Retina (tissue), 1 donor: ENCODE measurements at regions not wholly inside any gene's neighbourhood (a gene's known extent, or its start where the extent isn't known, plus 50 kb on each side); places are given as distances from the start of the nearest gene placed in this dataset.
A peak's percentile ranks its signal among the peaks of the same experiment; 100 is the strongest.

Experiments used
- DNase-seq: peaks from one replicate; pipeline ENCODE4 v3.0.0-alpha.2; 2016

DNA sequence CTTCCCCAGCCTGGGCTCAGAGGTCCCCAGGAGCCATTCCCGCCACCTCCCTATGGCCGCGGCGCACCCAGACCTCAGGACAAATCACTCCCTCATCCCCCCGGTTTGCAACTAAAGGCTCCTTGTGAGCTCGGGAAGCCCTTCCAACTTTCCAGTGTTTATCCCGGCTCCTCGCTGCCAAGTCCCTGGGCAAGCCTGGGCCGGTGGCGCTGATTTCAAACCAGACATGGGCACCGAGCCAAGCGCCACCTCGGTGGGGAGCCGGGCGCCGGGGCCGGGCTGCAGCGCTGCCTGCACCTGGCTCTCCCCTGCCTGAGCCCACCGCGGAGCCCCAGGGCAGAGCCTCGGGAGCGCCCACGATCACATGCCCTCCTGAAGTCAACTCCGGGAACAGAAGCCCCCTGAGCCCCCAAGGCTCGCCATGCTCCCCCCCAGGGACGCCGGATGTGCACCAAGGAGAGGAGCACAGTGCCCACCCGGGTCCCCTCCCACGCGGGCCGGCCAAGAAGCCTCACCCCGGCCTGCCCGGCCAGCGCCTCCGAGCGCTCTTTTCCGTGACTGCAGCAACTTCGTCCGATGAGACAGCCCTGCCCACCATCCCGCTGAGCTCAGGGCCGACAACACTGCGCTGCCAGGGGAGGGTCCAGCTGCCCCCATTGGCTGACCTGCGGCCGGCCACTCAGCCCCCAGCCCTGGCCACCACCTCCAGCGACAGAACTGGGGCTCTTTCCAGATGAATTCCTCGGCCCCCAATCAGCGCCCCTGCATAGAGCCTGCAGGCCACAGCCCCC is 50.0 kb downstream of the NCOR2 start:
- DNase-seq: peak; percentile 69

DNA sequence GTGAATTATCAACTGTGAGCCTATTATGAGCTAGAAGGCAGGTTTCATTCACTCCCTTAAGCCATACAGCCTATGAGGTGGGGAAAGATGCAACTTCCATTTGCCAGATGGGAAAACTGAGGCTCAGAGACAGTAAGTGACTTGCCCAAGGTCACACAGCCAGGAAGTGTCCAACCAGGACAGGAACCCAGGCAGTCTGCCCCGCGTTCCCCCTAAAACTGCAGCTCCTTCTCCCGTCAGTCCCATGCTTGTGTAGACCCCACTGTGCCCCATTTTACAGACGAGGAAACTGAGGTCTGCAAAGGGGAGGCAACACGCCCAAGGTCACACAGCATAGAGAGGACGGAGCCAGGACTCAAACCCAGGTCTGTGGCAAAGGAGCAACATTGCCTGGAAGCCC is 50.6 kb downstream of the NCOR2 start:
- no peak for DNase-seq

DNA sequence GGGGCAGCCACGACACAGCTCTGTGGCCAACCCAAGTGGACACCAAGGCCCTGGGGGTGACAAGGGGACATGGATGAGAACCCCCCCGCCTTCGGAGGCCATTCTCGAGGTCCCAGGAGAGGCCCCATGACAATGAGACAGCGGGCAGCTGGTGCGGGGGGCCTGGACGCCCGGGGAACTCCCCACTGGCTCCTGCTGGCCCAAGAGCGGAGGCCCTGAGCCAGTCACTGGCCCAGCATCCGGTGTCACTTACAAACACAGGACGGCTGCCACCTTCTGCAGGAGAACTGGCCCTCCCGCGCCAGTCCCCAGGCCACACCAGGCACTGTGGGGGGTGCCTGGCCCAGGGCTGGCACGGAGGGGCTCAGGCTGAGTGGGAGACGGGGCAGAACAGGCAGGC is 51.4 kb downstream of the NCOR2 start:
- DNase-seq: no peak

DNA sequence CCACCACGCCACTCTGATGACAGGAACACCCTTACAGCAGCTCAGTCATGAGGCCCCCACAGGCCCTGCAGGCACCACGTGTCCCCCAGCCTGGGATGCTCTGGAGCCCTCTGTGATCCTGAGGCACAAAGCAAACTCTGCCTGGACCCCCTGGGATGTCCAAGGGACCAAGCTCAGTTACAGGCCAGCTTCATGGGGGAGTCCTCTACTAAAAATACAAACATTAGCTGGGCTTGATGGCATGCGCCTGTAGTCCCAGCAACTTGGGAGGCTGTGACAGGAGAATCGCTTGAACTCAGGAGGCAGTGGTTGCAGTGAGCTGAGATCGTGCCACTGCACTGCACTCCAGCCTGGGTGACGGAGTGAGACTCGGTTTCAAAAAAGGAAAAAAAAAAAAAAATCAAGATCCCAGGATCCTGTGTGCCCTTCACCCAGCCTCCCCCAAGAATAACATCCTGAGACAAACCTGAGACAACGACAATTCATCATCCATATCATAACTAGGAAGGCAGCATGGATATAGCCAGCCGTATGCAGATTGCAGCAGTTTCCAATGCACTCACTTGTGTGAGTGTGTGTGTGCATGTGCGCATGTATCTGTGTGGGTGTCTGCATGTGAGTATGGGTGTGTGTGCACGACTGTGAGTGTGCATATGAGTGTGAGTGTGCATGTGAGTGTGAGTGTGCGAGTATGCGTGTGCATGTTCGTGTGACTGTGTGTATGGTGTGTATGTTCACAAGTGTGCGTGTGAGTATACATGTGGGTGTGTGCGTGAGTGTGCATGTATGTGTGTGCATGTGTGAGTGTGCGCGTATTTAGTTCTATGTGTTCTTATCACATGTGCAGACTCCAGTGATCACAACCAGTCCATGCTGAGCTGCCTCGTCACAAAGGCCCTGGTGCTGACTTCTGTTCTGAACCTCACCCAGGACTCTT is 52.1 kb downstream of the NCOR2 start:
- no peak for DNase-seq

DNA sequence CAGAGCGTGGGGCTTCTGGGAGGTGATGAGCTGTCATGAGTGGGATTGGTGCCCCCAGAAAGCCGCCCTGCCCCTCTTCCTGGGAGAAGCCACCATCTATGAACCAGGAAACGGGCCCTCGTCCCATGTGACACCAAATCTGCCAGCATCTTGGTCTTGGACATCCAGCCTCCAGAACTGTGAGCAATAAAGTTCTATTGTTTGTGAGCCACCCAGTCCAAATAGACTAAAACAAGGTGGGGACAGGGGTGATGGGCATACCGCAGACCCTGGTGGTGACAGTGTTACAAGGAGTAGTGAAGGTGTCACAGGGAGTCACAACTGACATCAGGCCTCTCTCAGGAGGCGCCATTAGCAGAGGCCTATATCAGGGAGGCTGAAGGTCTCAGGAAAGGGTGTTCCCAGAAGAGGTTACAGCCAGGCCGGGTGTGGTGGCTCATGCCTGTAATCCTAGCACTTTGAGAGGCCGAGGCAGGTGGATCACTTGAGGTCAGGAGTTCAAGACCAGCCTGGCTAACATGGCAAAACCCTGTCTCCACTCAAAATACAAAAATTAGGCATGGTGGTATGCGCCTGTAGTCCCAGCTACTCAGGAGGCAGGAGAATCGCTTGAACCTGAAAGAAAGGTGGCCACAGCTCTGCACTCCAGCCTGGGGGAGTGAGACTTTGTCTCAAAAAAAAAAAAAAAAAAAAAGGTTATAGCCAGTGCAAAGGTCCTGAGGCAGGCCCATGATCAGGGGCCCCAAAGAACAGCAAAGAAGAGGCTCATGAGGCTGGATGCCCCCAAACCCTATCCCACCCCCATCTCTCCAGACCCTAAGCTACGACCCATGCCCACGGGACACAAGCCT is 53.0 kb downstream of the NCOR2 start:
- DNase-seq: no peak

DNA sequence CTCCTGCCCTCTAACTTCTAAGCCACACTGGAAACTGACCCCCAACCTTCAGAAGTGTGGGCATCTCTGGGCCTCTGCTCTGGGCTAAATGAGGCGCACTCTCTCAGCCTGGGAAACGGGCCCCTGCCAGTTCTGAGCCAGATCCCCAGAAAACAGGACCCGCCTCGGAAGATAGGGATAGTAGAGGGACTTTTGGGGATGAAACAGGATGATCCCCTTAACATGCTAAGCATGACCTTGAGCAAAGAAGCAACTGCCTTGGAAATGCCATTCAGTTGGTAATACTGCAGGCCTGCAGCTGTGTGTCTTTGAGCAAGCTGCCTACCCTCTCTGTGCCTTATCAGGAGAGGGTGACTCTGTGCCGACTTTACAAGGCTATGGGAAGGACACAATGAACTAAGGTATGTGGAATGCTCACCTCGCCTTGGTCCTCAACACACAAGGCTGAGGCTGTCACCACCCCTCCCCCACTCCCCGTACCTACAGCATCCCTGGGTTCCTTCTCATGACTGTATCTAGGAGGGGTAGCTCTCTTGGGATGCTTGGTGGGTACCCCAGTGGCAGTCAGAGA is 54.0 kb downstream of the NCOR2 start:
- DNase-seq: no peak

DNA sequence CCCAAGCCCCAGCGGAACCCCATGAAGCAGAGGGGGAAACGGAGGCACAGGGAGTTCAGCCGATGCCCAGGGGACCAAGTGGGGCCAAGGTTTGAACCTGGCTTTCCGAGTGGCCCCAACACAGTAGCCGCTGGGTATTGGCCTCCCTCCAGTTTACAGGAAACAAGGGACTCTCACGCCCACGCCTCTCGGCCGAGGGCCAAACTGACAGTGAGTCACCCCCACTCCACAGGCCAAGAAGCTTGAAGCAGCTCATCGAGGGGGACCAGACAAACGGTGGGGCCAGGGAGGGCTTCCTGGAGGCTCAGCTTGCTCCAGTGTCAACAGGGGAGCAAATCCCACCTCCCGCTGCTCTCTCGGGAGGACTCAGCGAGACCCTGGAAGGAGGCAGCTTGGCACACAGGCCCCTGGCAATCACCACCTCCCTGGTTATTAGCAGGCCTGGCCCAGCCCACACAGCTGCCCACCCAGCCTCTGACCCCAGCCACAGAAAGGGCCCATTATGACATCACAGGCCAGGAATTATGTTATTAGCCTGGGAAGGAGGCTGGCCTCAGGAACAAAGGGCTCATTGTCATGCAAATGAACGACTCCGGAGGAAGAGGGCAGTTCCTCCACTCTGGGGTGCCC is 54.6 kb downstream of the NCOR2 start:
- peak; percentile 91 for DNase-seq

DNA sequence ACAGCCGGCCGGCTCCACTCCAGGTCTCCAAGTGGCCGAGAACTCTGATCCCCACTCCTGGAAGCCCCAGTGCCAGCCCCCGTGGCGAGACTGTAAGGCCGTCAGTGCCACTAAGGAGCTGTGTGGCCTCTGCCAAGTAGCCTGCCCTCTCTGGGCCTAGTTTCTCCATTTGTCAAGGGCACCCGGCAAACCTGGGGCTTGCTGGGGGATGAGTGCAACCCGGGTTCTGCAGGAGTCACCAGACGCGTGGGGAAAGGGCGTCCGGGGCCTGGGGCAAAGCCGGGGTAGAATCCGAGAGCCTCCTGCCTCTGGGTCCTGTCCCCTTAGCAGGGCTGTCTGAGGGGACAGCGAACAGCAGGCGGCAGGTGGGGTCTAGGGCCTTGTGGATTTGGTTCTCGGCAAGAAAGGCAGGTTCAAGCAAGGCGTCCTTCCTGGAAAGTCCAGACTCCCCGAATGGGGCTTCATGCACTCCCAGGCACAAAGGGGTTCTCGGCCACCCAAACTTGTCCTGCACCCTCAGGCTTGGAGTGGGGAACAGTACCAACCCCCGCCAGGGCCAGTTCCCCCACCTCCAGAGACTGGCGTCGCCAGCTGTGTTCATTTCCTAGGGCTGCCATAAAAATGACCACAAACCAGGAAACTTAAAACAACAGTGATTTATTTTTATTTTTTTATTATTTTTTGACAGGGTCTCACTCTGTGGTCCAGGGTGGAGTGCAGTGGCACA is 56.0 kb downstream of the NCOR2 start:
- DNase-seq: no peak

DNA sequence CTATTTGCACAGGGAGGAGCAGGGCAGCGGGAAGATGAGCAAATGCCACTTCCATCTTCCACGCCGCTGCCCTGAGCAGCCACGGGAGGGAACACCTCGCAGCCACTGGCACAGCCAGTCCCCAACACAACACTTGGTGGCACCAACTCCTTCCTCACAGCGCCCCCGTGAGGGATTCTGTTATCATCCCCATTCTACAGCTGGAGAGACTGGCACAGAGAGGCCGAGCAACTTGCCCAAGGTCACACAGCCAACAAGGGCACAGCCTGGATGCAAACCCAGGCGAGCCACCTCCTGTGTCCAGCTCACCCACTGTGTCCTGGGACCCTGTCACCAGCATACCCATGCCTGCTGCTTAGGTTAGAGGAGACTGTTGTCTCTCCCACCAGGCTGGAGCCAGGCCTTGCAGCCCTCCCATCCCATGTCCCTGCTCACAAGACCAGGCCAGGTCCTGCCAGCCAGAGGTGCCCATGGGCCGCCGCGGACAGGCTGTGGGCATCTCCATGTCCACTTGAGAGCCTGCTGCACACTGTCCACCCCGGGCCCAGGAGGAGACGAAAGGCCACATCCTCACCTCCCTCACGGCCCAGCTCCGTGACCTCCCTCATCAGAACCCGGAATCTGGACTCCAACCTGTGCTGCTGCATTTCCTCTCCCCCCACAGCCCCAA is 57.0 kb downstream of the NCOR2 start:
- no peak for DNase-seq

DNA sequence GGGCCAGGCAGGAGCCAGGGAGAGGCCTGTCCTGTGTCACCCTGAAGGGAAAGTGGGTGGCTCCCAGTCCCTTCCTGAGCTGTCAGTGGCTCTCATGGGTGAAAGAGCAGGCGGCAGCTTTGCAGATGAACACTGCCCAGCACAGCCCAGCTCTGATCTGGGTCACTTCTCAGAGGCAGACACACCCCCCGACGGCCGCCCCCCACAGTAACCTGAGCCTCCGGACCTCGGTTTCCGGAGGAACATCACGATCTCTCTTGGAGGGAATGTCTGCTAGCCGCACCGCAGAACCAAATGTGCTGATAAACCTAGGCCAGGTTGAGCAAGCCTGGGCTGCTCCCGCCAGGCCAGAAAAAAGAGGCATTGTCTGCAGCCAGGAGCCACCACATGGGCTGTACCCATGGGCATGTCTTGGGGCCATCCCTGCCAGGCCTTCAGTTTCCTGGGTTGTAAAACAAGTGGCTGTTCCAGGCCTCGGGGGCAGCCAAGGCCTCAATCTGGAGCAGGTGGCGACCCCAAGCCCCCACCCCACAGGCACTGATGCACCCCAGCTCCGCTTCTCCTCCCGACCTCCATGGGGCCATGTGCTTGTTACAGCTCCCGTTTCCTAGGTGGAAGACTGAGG is 57.6 kb downstream of the NCOR2 start:
- DNase-seq: peak; percentile 75

DNA sequence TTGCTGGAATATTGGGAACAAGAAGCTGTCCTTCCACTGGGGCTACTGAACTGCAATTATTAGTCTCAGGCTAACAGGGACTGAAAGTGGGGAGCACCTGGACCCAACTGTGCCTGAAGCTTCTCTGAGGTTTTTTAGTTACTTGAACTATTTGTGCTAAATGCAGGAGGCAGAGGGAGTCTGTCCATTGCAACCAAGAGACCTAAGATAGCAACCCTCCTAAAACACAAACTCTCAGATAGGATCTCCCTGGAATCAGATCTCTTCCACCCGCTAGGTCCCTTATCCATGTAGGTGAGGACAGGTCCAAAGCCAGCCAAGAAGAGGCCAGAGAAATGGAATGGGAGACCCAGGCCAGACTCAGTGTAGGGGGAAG is 58.1 kb downstream of the NCOR2 start:
- DNase-seq: no peak

DNA sequence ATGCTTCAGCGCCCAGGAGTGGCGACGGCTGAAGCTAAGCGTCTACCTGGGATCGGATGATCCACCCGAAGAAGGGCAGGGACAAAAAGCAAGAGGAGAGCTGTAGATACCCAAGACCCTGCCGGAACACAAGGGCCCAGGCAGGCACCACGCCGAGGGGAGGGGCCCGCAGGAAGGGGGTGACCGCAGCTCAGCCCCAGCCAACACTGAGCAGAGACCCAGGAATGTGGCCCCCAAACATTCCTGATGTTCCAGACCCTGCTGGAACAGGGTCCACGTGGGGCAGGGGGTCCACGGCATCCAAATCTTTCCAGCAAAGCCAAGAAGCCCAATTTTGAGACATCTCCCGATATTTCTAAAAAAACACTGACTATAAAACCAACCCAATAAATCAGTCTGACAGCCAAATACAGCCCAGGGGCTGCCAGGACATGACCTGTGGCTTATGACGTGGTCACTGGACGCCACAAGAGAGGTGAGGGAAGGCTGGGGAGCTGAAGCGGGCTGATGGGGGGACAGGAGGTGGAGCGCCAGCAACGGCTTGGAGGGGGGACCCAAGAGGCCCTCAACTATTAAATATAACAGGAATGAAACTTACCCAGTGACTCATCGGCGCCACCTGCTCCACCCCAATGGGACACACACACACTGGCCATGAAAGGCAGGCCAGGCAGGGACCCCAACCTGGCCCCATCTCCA is 58.9 kb downstream of the NCOR2 start:
- peak; percentile 51 for DNase-seq

DNA sequence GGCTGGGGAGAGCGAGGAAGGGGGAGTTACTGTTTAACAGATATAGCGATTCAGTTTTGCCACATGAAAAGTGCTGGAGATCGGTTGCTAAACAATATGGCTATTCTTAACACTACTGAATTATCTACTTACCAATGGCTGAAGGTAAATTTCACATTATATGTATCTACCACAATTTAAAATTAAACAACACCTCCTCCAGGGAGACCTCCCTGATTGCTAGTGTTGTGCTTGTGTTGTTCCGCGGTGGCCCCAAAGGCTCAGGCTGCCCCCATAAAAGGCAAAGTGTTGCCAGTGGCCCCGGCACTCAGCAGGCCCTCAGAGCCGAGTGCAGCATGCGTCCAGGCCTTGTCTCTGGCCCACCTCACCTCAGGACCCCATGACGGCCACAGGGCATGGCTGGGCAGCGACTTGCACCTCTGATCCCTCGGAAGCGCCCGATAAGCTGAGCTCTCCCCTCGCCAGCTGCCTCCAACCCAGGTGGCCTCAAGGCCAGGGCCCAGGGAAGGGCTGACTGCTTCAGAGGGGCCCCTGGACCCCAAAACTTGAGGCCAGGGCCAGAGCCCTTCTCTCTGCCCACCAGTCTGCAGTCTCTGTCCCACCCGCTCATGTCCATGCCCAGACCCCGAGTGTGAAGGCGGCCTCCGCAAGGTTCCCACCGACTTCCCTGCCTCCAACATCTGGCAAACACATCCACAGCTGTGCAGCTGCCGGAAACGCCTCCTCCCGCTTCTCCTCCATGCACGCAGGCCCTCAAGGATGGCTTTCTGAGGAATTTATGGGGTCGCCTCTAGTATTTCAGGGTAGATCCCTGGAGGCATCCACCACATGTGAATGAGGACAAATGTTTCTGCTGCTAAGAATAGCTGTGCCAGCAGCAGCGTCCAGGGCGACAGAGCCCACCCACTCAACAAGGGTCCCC is 60.0 kb downstream of the NCOR2 start:
- peak; percentile 53 for DNase-seq

DNA sequence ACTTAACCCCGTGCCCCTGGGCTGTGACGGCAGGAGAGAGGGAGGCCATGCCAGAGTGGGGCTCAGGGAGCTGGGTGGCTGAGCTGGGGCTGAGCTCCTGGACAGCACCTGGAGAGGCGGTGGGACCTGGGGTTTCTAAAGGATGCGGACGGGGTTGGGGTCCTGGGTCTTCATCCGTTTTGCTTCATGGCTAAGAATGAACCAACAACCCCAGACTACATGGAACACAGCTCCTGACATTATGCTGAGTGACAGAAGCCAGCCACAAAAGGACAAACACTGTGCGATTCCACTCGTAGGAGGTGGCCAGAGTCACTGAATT is 60.6 kb downstream of the NCOR2 start:
- DNase-seq: no peak

DNA sequence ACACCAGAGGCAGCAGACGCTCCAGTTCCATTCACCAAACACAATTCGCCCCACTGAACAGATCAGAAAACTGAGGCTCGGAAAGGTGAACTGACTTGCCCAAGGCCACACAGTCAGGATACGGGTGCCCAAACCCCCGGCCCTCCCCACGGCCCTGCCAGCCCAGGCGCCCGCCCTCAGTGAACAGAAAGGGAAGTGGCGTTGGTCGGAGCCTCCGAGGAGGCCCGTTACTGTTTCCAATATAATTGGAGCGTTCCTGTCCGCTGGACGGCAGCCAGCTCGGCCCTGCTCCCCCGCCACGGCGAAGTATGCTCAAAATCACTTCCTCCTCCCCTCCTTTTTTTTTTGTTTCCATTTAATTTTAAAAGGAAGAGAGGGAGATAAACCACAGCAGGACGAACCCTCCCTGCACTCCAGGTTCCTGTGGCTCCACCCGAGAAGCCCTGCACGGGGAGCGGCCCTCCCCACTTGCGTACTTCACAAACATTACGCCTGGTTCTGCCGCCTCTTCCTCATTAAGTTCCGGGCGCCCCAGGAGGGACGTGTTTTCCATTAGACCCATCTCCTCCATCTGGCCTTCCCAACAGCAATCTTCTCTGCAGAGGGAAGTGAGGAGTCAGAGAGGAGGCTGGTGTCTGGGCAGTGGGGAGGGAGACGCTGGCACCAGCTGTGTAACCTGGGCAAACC is 61.1 kb downstream of the NCOR2 start:
- DNase-seq: peak; percentile 88

DNA sequence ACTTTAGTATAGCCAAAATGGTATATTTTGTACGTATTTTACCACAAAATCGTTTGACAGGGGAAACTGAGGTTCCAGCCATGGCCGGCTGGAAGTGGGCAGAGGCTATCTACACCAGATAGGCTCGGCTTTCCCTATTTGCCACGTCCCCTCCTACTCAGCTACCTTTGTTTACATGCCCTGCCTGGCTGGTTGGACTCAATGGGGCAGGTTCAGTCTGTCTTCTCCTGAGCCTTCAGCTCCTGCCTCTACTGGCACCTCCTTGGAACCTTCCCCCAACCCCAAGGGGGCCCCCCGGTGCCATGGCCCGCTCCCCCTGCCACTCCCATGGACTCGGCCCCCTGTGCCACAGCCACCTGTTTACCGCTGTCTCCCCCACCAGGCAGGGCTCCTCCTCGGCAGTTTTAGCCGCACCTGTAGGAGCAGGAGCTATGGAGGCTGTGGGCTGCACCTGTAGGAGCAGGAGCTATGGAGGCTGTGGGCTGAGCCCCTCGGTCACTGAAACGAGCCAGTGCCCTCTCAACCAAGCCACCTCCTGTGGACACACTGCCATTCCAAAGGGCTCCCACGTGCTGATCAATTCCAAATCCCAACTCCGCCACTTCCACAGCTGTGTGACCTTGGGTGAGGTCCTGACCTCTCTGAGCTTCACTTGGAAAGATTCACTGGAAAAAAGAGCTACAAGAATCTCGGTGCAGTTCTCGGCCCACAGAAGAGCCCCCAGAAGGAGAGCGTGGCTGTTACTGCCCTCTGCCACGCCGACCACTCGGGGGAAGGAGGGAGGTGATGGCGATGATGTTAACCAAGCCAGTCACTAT is 62.2 kb downstream of the NCOR2 start:
- no peak for DNase-seq

DNA sequence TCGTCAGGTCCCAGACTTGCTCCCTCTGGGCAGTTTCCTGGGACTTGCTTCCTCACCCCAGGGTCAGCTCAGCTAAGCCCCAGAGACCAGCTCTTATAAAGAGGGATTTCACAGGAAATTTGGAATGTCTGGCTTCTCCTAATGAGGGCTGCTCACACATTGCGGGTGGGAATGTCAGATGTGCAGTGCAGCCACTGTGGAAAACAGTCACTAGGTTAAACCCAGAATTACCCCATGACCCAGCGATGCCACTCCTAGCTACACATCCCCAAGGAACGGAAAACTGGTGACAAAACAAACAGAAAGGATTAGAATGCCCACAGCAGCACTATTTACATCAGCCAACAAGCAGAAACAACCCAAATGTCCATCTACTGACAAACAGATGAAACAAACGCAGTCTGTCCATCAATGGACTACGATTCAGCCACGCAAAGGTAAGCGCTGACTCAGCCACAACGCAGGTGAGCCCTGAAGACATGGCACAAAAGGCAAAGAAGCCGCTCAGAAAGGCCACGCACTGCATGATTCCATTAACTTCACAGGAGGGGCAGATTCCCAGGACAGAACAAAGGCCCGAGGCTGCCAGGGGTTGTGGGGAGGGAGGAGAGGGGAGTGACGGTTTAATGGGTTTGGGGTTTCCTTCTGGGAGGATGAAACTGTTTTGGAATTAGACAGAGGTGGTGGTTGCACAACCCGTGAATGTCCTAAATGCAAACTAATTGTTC is 63.0 kb downstream of the NCOR2 start:
- DNase-seq: no peak
